ENCODE measurements at regions not wholly inside any gene's neighbourhood (a gene's known extent, or its start where the extent isn't known, plus 50 kb on each side); places are given as distances from the start of the nearest gene placed in this dataset.

DNA sequence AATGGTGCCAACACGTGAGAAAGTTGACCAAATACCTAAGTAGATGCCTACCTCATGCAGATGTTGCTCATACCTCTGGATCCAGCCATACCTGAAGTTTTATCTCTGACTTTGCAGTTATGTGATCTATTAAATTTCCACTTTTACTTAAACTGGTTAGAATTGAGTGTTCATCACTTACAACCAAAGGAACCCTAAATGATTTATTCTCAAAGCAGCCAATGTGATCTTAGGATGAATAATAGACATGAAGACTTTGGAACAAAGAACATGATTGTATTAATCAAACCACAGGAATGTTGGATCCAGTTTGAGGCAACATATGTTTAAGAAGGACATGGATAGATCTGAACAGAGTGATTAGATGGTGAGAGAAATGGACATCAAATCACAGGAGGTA is 68.7 kb downstream of the IRX6 start:
- no peaks in the 10 kb centered on the region for H4K20me1 ChIP-seq (replicated peaks in 1 of 2; ENCODE audit: control insufficient read depth in 1 of 2, insufficient read depth in 2 of 2, low read length in 2 of 2)
- TF ChIP-seq, protein P1, sequence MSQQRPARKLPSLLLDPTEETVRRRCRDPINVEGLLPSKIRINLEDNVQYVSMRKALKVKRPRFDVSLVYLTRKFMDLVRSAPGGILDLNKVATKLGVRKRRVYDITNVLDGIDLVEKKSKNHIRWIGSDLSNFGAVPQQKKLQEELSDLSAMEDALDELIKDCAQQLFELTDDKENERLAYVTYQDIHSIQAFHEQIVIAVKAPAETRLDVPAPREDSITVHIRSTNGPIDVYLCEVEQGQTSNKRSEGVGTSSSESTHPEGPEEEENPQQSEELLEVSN (IDR thresholded peaks at IDR 0.05): no peak
- TF ChIP-seq NRF1 (IDR thresholded peaks at IDR 0.05; ENCODE audit: low read depth, low read length): no peak
- no peak for TF ChIP-seq TCF12 (IDR thresholded peaks at IDR 0.05; ENCODE audit: low read depth, low read length)
- TF ChIP-seq JUN (IDR thresholded peaks at IDR 0.05; ENCODE audit: low read depth, low read length): no peak
- no peak for TF ChIP-seq RNF2 (IDR thresholded peaks at IDR 0.05; ENCODE audit: borderline replicate concordance, low read depth, low read length, missing control alignments, poor library complexity, severe bottlenecking)
- TF ChIP-seq CBX8 (IDR thresholded peaks at IDR 0.05; ENCODE audit: borderline replicate concordance, low read depth, low read length): no peak
- TF ChIP-seq SP1 (IDR thresholded peaks at IDR 0.05; ENCODE audit: low read depth, low read length): no peak
- no peak for TF ChIP-seq KDM5A (IDR thresholded peaks at IDR 0.05; ENCODE audit: low read length)
- no peak for TF ChIP-seq KDM1A (IDR thresholded peaks at IDR 0.05; ENCODE audit: borderline replicate concordance, low read length)
- no peaks in the 10 kb centered on the region for H3K27me3 ChIP-seq (replicated peaks in 1 of 4; ENCODE audit: control insufficient read depth in 3 of 4, extremely low read depth in 1 of 4, insufficient read depth in 3 of 4, low read length in 3 of 4)
- POLR2A ChIA-PET (ENCODE audit: partially characterized antibody): no interaction called here
- no peaks in the 10 kb centered on the region for H3K23me2 ChIP-seq (ENCODE audit: low read depth, low read length)
- H3K23ac ChIP-seq (ENCODE audit: insufficient read length): no peak overlapping the region
- WGBS, 2 experiments (ENCODE audit: extremely low coverage in 1 of 2, insufficient coverage in 1 of 2, insufficient read length in 1 of 2, insufficient replicate concordance in 2 of 2, low coverage in 1 of 2, low lambda C conversion rate in 2 of 2, missing lambda C conversion rate in 1 of 2): 75% methylated on average over 1 of the region's 1 CpG; no CpG with 5 or more reads in 1 of the 2 experiments
- FAIRE-seq (no peak), DNase-seq (ENCODE audit: low read depth in 1 of 2, low spot score in 2 of 2) (no peak)
- no peak overlapping the region for H3K18ac ChIP-seq (ENCODE audit: extremely low read depth, low read length)
- H2AFZ ChIP-seq (ENCODE audit: low read length): no peak overlapping the region
- no peak overlapping the region for H2BK20ac ChIP-seq (ENCODE audit: low read length)
- CTCF ChIA-PET (ENCODE audit: partially characterized antibody): interaction anchor here (0.7 kb wide), 1 partner anchor 375 kb away, joined by 3 read pairs; no protein-coding TSS in a partner anchor
- peaks cover 0 to 9% (median 7%) of the 10 kb centered on the region in 4 experiments; a peak in 6 of 7 replicates for H3K4me1 ChIP-seq (replicated peaks in 1 of 4; ENCODE audit: control insufficient read depth in 3 of 4, insufficient read depth in 4 of 4, low read length in 3 of 4)
- no peak overlapping the region for H2BK120ac ChIP-seq (replicated peaks; ENCODE audit: low read depth, low read length)
- no peak overlapping the region for H2BK12ac ChIP-seq (ENCODE audit: low read depth, low read length)
- no peaks in the 10 kb centered on the region for H3K79me1 ChIP-seq (ENCODE audit: low read depth, low read length)
- H4K5ac ChIP-seq (ENCODE audit: insufficient read length, low read depth, low read length): no peak overlapping the region
- H4K91ac ChIP-seq (replicated peaks; ENCODE audit: insufficient read length, low read length): no peak overlapping the region
- H3K56ac ChIP-seq (replicated peaks; ENCODE audit: insufficient read length, low read depth, low read length): no peak overlapping the region
- H3K27ac ChIP-seq (ENCODE audit: low read depth, low read length): no peak overlapping the region
- no peaks in the 10 kb centered on the region for H3K79me2 ChIP-seq (ENCODE audit: control insufficient read depth in 1 of 2, insufficient read depth in 2 of 2, low read length in 2 of 2)
- H3K4me3 ChIP-seq (ENCODE audit: extremely low read depth in 1 of 4, insufficient read depth in 2 of 4, low read depth in 3 of 4, low read length in 4 of 4): no peak overlapping the region
- no peak overlapping the region for H4K8ac ChIP-seq (ENCODE audit: extremely low read depth, insufficient read depth, low read length)
- no peaks in the 10 kb centered on the region for H3K9me3 ChIP-seq (ENCODE audit: insufficient read depth in 2 of 2, low read depth in 1 of 2, low read length in 1 of 2)
- H3K36me3 ChIP-seq (ENCODE audit: control insufficient read depth in 2 of 4, insufficient read depth in 4 of 4, low read length in 3 of 4): no peaks in the 10 kb centered on the region
- no peak overlapping the region for H3K14ac ChIP-seq (ENCODE audit: insufficient read length)
- no peak overlapping the region for H3K9ac ChIP-seq (replicated peaks in 1 of 4; ENCODE audit: extremely low read depth in 1 of 4, low read depth in 3 of 4, low read length in 3 of 4)
- H2BK5ac ChIP-seq (ENCODE audit: low read depth, low read length): no peak overlapping the region
- H2BK15ac ChIP-seq (ENCODE audit: low read length): no peak overlapping the region
- H2AK5ac ChIP-seq (ENCODE audit: low read depth, low read length): no peak overlapping the region
- no peak overlapping the region for H3K4me2 ChIP-seq (ENCODE audit: insufficient read depth in 1 of 2, low read depth in 2 of 2, low read length in 2 of 2)
- no peak overlapping the region for H3K4ac ChIP-seq (replicated peaks; ENCODE audit: insufficient read length, low read depth, low read length)

Measured in H1 (cell line).